K562 (cell line): ENCODE measurements at regions not wholly inside any gene's neighbourhood (a gene's known extent, or its start where the extent isn't known, plus 50 kb on each side); places are given as distances from the start of the nearest gene placed in this dataset.

Source experiments
- ARID3A ChIP-seq: IDR thresholded peaks from 2 replicates; pipeline ENCODE4 v1.6.1; 2012; ENCODE audit warnings: low read depth, low read length, improper control_type of control experiment, borderline replicate concordance
- CEBPZ ChIP-seq: fragments of 150-350 bp; IDR thresholded peaks from 2 replicates; pipeline ENCODE4 v1.6.1; 2014; ENCODE audit warnings: low read depth, mild to moderate bottlenecking, low read length, borderline replicate concordance
- MAFF ChIP-seq: IDR thresholded peaks from 2 replicates; pipeline ENCODE4 v1.6.1; 2012; ENCODE audit warnings: low read length, improper control_type of control experiment
- RERE ChIP-seq: sonication (generic); formaldehyde crosslinking; IDR thresholded peaks from 2 replicates; pipeline ENCODE4 v1.8.0; 2023; ENCODE audit warnings: missing genetic modification reagents, mild to moderate bottlenecking, borderline replicate concordance
- SMAD4 ChIP-seq: fragments of 250-450 bp; sonication (Bioruptor Pico); conservative IDR thresholded peaks from 2 replicates; pipeline ENCODE4 v1.8.0; 2021; ENCODE audit warnings: inconsistent platforms, mild to moderate bottlenecking, moderate library complexity
- SP2 ChIP-seq: IDR thresholded peaks from 2 replicates; pipeline ENCODE4 v1.6.1; 2011; ENCODE audit warnings: mild to moderate bottlenecking, low read depth, low read length, moderate library complexity; ENCODE audit not compliant: poor library complexity, severe bottlenecking; ENCODE audit errors: extremely low read depth
- TEAD1 ChIP-seq, 2 experiments: fragments of 450-650 bp in 1 of 2; sonication (generic) in 1 of 2; formaldehyde crosslinking; IDR thresholded peaks; 2 replicates each; pipeline versions ENCODE4 v1.4.0 to v1.8.0; 2020 to 2022; ENCODE audit warnings: mild to moderate bottlenecking in 2 of 2, missing genetic modification reagents in 1 of 2
- TFE3 ChIP-seq: fragments of 450-650 bp; formaldehyde crosslinking; IDR thresholded peaks from 2 replicates; pipeline ENCODE4 v1.4.0; 2020; ENCODE audit warnings: mild to moderate bottlenecking, mixed read lengths
- YY1 ChIP-seq, 3 experiments: IDR thresholded peaks; 2 replicates each; pipeline ENCODE4 v1.6.1; 2011; ENCODE audit warnings: low read length in 2 of 3, mild to moderate bottlenecking in 2 of 3, moderate library complexity in 2 of 3, borderline replicate concordance in 1 of 3, control low read depth in 1 of 3, low read depth in 1 of 3; ENCODE audit not compliant: insufficient read depth in 3 of 3, insufficient replicate concordance in 2 of 3, control insufficient read depth in 1 of 3, insufficient read length in 1 of 3; ENCODE audit errors: extremely low read depth in 1 of 3
- ZFP30 ChIP-seq: fragments of 250-450 bp; sonication (Bioruptor Pico); IDR thresholded peaks from 2 replicates; pipeline ENCODE4 v1.8.0; 2022; ENCODE audit warnings: moderate library complexity, mild to moderate bottlenecking, inconsistent platforms, borderline replicate concordance
- ZNF384 ChIP-seq: IDR thresholded peaks from 2 replicates; pipeline ENCODE4 v1.6.1; 2012; ENCODE audit warnings: low read depth, low read length, improper control_type of control experiment

- TF ChIP-seq RERE (no peak), YY1 (IDR thresholded peaks at IDR 0.05; ENCODE audit: borderline replicate concordance in 1 of 3, control insufficient read depth in 1 of 3, extremely low read depth in 1 of 3, insufficient read depth in 3 of 3, insufficient read length in 1 of 3, insufficient replicate concordance in 2 of 3, low read depth in 1 of 3, low read length in 2 of 3) (no peak), ARID3A (no peak; the same call in 1 of the 2 replicates), CEBPZ (no peak), TFE3 (no peak), ZFP30 (CRISPR knock-in tag) (no peak), SP2 (no peak), TEAD1 (CRISPR knock-in tag; IDR thresholded peaks at IDR 0.05) (no peak), SMAD4 (no peak), ZNF384 (no peak), MAFF (peak; percentile 84; the same call in 1 of the 2 replicates)
These were observed 446.1 kb downstream of the SOX9 start (continued) for GRCh38 chr17:72566671-72567484.
